SK-MEL-5 (cell line): ENCODE measurements at regions not wholly inside any gene's neighbourhood (a gene's known extent, or its start where the extent isn't known, plus 50 kb on each side); places are given as distances from the start of the nearest gene placed in this dataset.
A peak's percentile ranks its signal among the peaks of the same experiment; 100 is the strongest.

Experiments
- DNase-seq: peaks from one replicate; pipeline ENCODE4 v3.0.0-alpha.2; 2016; ENCODE audit warnings: low read depth, low spot score
- in situ Hi-C: cut with HindIII; loops from 2 replicates; pipeline ENCODE4 v1.10.0; 2016; ENCODE audit warnings: low sequenced_read_pairs, high pct_unique_total_duplicates, low pct_unique_long_range_greater_than_20kb

DNA sequence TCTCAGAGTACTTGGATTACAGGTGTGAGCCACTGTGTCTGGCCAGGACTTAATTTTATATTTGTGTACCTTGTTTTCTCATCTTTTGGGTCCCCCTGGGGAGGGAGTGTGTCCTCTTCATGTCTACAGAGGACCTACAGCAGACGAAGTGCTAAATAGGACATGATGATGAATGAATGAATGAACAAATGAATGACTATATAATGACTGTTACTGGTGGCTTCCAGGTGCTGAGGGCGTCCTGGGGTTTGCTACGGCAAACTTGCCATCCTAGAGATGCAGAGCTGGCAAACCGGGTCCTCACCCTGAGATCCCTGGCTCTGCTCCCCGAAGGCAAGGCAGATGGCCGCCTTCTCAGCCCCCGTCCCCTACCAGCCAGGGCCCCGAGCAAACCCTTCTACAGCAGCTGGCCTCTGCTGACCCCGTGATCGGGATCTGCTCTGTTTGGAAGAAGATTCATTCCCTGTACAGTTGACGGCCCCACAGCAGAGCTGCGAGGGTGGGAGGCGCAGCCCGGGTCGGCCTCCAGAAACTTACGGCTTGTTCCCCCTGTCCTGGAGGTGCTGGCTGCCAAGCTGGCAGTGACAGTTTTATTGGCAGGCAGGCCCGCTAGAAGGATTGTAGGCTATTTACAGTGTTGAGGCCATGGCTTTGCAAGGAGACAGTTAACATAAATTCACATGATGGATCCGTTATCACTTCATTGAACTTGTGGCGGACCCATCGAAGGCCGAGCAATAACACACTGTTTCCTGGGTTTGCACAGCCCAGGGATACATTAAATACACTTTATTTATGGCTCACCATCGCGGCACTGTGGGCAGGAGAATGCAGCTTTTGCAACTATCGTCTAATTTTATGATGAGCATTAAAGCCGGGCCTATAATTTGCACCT lies 197.7 kb upstream of the GSE1 start:
- in situ Hi-C loops, result no loop called here
- no peak for DNase-seq

DNA sequence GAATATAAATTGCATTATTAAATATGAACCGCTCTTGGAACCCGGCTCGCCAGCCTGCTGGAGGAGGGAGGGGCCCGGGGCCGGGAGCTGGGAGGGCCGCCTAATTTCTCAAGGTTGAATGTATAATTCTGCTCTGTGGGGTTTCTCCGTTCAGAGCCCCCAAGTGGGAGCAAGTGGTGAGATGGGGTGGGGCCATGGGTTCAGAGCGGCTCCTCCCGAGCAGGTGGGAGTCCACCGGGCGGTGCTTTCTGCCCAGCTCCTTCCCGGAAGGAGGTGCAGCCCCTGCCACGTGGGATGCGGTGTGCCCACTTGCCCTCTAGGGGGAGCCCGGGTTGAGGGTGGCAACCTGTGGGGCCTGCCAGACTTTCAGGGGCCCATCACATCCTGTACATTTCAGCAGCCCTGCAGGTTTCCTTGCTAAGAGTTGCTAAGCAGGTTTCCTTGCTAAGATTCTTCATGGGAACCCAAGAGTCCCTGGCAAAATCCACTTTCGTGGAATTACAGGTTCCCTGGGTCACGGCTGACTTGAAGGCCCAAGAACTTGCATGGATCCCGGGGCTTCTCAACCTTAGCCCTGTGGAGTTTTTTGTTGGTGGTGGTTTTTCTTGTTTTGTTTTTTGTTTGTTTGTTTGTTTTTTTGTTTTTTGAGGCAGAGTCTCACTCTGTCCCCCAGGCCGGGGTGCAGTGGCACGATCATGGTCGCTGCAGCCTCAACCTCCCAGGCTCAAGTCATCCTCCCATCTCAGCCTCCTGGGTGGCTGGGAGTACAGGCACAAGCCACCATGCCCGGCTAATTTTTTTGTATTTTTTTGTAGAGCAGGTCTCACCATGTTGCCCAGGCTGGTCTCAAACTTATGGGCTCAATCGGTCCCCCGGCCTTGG lies 196.7 kb upstream of the GSE1 start:
- in situ Hi-C loops, result no loop called here
- DNase-seq, result peak; percentile 49

DNA sequence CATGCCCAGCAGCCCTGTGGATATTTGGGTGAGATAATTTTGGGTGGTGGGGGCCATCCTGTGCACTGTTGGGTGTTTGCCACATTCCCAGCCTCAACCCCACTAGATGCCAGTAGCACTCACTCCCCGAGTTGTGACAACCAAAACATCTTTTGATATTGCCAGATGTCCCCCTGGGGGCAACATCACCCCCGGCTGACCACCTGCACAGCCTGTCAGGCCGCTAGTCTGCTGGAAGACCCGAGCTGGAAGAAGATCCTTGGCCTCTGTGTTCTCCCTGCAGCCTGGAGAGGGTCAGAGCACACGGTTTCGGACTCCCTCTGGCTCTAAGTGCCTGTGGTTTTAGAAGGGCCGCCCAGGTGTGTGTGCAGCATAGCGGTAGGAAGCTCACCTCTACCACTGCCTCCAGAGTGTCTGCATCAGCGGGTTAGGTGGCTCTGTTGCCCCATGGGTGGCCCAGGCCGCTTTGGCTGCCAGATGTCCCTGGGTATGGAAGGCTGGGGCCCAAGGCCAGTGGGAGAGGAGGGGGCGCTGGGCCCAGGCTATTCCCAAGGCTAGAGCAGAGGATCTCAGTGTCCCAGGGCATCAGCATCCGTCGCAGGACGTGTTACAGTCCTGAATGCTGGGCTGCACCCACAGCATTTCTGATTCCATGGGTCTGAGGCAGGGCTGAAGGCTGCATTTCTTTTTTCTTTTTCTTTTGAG lies 195.8 kb upstream of the GSE1 start:
- no peak for DNase-seq
- in situ Hi-C loops, result no loop called here

GRCh38 chr16:85418978-85419491 lies 194.1 kb upstream of the GSE1 start:
- in situ Hi-C loops, result no loop called here
- DNase-seq, result no peak

DNA sequence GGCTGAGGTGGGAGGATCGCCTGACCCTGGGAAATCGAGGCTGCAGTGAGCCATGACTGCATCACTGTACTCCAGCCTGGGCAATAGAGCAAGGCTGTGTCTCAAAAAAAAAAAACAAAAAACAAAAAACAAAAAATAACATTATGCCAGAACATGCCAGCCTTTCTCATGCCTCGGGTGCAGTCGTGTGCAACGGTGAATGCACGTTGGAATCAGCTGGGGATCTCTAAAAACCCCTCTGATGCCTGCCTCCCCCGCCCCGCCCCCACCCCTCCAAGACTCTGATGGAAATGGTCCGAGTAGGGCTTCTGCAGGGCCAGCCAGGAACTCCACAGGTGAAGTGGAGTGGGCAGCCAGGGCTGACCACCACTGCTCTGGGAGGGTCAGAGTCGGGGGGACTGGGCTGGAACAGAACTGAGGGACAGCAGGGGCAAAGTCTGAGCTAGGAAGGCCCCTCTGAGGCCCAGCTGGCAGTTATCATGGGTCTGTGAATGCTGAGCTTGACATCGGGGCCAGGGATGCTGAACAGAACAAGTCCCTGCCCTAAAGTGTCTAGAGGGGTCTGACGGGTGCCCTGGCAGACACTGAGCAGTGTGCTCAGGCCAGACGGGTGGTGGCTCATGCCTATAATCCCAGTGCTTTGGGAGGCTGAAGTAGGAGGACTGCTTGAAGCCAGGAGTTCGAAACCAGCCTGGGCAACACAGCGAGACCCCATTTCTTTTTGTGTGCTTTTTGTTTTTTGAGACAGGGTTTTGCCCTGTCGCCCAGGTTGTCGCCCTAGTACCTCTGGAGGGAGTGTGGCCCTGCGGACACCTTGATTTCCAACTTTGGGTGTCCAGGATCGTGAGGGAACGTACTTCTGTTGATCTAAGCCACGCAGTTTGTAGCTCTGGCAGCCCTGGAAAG lies 193.4 kb upstream of the GSE1 start:
- in situ Hi-C loops, result no loop called here
- no peak for DNase-seq

DNA sequence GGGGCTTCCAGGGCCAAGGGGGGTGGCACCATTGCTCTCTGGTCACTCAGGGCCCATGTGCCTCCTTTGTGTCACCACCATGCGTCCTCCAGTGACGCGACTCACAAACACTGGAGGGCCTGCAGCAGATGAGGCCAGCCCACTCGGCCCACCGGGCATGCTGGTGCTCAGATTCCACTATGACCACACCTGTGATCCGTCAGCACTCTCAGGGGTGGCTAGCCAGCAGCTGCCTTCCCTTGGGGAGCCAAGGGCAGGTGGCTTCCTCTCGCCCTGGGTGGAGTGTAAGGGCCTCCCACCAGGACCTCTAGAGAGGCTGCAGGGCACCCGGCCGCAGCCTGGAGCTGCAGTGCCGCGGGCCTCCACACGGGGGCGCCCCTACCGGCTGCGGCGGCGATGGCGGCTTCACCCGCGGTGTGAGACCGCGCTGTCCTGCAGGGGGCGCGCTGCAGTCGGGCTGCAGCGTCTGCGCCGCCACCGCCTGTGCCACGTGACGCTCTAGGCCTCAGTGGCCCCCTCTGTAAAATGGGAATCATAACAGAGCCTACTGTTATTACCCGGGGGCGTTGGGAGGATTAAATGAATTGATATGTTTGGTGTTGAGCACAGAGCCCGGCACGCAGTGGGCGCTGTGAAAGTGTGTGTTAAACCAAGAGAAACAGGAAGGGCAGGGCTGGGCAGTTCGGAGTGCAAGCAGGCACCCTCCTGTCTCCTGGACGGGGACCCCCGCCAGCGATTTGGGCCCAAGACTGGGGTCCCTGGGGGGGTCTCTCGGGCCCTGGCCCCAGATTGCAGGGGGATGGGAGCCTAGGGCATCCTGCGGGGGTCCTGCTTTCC lies 192.4 kb upstream of the GSE1 start:
- in situ Hi-C loops, result no loop called here
- peak; percentile 57 for DNase-seq

GRCh38 chr16:85421338-85422195 lies 191.6 kb upstream of the GSE1 start:
- in situ Hi-C loops, result no loop called here
- no peak for DNase-seq

GRCh38 chr16:85422196-85422631 lies 190.9 kb upstream of the GSE1 start:
- no peak for DNase-seq
- in situ Hi-C loops, result no loop called here

DNA sequence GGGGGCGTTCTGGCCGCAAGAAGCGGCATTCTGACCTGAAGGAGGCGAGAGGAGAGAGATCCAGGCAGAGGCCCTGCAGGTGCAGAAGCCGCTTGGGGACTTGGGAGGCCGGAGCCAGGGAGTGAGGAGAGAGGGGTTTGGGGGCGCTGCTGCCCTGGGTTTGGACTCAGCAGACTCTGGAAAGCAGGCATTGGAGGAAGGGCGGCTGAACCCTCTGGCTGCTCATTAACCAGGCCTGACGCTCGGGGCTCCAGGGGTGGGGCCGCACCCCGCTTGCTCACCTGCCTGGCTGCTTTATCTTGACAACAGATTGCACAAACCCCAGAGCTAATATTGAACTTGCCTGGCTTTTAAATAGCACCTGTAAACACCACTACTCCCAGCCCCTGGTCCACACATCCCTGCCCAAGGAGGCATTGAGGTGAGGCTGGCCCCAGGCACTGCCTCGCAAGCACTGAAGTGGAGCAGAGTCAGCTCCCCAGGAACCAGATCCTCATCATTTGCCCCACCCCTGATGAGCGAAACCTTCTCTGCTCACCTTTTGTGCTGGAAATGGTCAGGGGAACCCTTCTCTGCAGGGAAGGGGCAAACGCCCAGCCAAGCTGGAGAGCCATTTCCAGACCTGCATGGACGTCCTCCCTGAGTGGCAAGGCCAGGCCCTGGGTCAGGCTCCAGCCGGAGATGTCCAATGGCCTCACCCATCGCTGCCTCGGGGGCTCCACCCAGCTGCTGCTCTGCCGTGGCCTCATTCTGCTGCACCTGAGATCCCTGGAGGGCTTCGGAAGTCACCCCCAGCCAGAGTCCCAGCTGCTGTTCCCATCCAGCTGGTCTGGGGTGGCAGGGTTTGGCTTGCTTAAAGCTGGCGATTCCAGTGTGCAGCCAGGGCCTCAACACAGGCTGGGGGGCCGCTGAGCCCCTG lies 190.2 kb upstream of the GSE1 start:
- in situ Hi-C loops, result no loop called here

DNA sequence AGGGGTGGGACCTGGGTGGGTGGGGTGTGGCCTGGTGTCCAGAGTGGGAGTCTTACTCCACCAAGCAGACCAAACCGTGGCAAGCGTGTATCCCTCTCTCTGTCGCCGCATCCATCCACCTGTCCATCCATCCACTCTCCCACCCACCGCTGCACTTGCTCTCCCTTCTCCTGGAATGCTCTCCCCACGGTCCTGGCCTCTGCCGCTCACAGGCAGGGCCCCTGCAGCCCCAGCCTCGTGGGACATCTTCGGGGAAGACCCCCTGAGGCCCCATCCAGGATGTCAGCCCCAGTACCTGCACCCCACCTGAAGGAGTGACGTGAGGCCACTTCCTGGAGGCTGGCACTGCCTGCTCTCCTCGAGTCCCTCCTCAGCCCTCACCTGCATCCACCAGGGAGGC lies 189.5 kb upstream of the GSE1 start:
- DNase-seq, result no peak
- in situ Hi-C loops, result no loop called here

More for the DNA sequence above, 190.2 kb upstream of the GSE1 start:
- DNase-seq, result no peak

DNA sequence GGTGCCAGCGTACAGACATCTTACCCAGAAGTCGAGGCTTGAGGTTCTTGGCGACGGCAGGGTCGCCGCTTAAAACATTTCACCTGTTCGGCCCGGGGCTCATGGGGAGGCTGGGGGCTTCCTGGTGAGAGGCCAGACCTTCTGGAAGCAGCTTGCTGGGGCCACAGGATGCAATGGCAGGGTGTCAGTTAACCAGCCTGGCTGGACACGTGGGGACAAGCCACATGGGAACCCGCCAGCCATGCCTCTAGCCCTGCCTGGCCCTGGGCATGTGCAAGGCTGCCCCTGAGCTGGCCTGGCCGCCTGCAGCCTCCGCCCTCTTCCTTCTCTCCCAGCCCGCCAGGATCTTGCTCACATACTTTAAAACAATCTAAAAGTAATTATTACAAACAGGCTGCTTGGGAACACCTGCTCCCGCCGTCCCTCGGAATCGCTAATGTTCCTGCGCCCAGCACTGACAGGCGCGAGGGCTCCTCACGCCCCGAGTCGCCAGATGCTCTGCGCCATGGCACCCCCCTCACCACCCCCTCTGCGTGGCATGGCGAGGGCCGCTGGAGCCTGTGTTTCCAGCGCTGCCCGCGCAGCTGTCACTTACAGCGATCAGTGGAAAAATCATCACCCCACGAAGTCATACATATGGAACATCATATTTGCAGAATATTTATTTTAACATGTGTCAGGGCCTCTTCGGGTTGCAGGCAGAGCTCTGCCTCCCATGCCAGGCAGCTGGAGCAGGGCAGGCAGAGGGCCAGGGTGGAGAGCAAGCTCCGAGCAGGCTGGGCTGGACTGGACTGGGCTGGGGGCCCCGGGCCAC lies 188.7 kb upstream of the GSE1 start:
- in situ Hi-C loops, result no loop called here

DNA sequence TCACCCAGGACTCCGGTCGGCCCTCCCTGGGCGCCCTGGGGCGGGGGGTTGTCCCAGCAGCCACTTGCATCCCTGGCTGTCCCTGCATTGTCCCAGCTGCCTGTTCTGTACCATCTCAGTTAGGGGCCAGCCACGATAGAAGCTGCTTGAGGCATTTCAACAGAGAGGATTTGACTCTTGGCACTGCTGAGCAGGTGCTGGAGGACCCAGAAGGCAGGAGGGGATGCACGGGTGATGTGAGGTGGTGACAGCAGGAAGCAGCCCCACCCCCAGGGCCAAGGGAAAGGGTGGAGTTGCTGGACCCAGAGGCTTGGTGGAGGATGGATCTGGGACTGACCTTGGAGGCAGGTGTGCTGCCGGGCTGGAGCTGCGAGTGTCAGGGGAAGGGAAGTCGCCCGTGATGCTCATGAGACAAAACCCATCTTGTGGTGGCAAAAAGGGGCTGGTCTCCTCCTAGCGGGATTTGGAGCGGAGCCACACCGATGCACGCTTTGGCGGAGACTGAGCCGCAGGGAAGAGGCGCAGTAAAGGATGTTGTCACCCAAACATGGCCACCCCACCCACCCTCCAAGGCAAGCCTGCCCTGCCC lies 188.0 kb upstream of the GSE1 start:
- DNase-seq, result no peak
- in situ Hi-C loops, result no loop called here

More for the DNA sequence above, 188.7 kb upstream of the GSE1 start:
- DNase-seq, result no peak

DNA sequence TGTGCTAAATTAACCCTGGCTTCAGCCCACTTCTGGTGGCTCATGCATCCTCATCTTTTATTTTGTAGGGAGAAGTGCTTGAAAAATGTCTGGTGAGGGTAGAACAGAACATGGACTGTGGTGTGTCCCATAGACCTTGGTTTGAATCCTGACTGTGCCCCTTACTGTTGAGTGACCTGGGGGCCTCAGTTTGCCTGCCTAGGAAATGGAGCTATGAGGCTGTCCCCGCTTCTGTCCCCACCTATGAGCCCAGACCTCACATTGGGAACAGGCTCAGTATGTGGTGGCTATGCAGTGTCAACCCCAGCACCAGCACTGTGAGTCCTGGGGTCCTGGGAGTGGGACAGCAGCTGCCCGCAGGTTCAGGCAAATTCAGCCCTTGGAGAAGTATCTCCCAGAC lies 186.3 kb upstream of the GSE1 start:
- no peak for DNase-seq
- in situ Hi-C loops, result no loop called here
